DMS153 treated with DMSO at 0.1 percent for 48 hours (cell line): ENCODE measurements at regions not wholly inside any gene's neighbourhood (a gene's known extent, or its start where the extent isn't known, plus 50 kb on each side); places are given as distances from the start of the nearest gene placed in this dataset.
"Not testable (repeated sequence)": the region's sequence is repeated elsewhere in the genome, so short reads cannot be mapped to it uniquely, and the experiment has no call there.

Source experiments
- DNase-seq: peaks from one replicate; lab custom pipeline; 2025; ENCODE audit not compliant: unreplicated experiment; lab: John Stamatoyannopoulos, UW

DNA sequence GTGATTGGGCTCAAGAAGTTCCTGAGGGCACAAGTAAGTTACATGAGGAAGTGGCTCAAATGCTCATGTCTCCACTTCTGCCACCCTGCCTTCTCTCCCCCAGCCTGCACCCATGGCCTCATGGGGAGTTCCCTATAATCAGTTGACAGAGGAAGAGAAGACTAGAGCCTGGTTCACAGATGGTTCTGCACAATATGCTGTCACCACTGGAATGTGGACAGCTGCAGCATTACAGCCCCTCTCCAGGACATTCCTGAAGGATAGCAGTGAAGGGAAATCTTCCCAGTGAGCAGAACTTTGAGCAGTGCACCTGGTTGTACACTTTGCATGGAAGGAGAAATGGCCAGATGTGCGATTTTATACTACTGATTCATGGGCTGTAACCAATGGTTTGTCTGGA, 352.3 kb downstream of the C12orf75 start:
- DNase-seq: not testable (repeated sequence)

DNA sequence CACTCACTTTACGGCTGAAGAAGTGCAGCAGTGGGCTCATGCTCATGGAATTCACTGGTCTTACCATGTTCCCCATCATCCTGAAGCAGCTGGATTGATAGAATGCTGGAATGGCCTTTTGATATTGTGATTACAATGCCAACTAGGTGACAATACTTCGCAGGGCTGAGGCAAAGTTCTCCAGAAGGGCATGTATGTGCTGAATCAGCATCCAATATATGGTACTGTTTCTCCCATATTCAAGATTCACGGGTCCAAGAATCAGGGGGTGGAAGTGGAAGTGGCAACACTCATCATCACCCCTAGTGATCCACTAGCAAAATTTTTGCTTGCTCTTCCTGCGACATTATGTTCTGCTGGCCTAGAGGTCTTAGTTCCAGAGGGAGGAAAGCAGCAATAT, 353.3 kb downstream of the C12orf75 start:
- not testable (repeated sequence) for DNase-seq

- no peak for DNase-seq
These were observed 367.6 kb downstream of the C12orf75 start for GRCh38 chr12:105698075-105698474.

DNA sequence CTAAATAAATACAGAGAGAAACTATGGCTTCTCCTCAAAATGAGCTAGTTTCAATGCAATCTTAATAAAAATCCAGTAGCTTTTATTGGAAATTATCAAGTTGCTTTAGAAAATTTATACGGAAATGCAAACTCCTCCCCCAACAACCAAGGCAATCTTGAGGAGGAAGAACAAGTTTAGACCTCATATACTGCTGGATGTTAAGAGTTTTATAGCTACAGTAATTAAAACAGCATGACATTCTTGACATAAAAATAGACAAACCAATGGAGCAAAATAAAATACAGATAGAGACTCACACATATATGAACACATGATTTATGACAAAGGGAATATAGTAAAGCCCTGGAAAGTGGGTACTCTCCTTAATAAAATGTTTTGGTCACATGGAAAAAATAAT, 368.7 kb downstream of the C12orf75 start:
- DNase-seq: no peak

- DNase-seq: no peak
These were observed 374.3 kb downstream of the C12orf75 start for GRCh38 chr12:105704787-105705186.

DNA sequence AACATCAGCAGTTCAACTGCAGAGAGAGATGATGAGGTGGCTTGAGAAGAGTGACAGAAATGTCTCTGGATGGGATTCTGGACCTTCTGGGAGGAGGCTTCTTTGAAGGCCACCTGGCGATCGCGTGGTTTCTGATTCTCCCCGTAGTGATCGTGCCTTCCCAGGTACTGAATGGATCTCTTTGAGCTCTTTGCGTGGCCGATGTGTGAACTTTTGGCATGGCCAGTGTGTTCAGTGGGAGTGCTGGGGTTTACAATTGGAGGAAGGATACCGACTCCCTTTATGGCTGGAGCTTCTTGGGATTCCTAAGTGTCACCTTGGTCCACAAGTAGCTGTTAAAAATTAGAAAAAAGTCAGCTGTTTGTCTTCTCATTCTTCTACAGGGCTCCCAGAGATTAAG, 374.7 kb downstream of the C12orf75 start:
- no peak for DNase-seq

DNA sequence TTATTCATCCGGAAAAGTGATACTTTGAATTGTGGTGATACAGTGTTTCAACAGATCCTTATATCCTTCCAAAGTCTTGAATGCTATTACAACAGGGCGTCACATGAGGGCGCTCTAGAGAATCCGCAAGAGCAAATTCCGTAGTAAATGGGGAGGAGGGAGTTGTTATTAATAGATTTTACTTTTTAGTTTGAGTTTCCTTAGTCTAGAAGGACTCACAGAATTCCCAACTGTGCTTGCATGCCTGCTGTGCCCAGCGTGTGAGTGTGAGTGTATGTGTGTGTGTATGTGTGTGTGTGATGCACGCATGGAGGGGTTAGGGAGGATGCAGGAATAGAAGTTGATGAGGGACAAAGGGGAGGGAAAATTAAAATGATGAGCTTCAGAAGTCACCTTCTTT, 375.3 kb downstream of the C12orf75 start:
- DNase-seq: peak; percentile 10

DNA sequence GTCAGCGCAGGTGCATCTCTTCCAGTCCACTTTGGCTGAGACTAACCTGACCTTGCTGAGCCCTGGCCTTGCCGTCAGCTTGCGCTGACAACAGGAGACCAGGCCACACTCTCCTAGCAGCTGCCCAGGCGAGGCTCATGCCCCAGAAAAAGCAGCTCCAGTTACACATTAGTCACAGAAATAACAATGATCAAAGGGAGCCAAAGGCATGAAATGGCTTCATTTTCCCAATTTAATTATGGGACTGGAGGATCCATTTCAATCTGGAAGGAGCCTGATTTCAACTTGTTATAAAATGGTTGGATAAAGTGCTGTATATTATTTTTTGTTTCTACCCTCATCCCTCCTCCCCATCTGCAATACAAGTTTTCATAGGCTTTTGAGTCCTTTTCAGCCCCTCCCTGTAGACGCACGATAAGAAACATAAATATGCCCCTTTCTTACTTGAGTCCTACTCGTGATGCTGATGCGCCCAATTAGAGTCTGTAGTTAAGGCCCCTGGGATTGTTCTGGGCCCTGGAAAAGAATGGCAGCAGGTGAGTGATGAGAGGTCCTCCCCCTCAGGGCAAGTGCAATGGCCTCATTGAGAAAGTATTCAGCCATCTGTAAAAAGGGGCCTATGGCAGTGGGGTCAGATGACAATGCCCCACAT, 376.0 kb downstream of the C12orf75 start:
- DNase-seq: no peak

GRCh38 chr12:105706973-105707334, 376.5 kb downstream of the C12orf75 start:
- no peak for DNase-seq

GRCh38 chr12:105713606-105714305, 383.3 kb downstream of the C12orf75 start:
- no peak for DNase-seq

DNA sequence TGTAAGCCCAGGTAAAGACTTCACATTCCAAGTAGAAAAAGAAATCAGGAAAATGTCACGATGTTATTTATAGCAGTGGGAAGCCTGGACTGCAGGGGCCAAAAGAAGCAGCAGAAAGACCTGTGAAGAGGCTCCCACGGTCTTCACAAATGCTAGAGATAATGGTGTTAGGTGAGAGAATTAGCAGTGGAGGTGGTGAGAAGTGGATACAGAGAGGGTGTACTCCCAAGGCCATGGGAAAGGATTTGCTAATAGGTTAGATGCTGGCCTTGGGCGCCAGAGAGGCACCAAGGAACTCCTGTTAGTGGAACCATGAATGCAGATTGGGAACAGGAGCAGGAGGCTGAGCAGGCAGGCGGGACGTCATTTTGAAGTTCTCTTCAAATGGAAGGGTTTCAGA, 386.1 kb downstream of the C12orf75 start:
- DNase-seq: no peak

DNA sequence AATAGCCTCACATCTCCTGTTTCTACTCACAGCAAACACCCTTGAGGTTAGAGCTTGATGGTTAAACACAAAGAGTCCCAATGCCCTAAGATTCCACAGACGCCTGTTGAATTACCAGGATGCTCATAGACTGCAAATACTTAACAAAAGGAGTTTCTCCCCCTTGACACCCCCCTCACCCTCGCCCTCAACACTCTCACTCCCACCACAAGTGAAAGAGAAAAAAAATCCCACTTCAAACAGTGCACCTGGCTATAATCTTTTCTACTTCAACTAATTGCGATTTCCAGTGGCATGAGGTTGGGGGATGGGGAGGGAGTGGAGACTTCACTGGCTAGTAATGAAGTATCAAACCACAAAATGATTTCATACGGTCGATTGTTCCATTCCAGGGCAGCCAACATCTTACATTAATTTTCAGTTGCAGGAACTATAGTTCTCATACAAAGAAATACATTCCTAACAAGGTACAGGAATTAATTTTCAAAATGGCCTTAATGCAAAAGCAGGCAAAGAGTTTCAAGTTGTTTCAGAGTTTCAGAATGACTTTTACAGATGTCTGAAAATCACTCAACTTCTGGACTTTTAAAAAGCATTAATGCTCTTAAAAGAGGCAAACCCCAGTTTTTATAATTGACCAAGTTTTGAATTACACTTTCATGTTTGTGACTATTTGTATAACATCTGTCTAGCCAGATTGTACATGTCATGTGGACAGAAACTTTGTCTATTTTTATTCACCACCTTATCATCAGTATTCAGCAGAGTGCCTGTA, 390.7 kb downstream of the C12orf75 start:
- DNase-seq: peak; percentile 60

DNA sequence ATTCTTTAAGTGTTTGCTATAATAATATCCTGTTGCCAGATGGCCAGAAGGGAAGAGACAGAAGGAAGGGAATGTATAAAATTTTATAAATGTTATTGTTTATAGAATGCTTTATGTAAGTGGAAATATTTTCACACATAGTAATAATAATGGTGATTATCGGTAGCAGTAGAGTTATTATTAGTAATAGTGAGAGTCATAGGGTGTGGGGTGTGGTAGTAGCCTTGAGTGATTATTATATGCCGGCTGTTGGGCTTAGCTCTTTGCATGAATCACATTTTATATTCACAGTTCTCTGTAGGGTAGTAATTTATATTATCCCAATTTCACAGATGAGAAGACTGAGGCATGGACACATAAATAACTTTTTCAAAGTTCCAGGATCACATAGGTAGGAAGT, 391.4 kb downstream of the C12orf75 start:
- DNase-seq: no peak

- no peak for DNase-seq
These were observed 392.6 kb downstream of the C12orf75 start for GRCh38 chr12:105723066-105723465.

- DNase-seq: no peak
These were observed 393.0 kb downstream of the C12orf75 start for GRCh38 chr12:105723494-105723893.

DNA sequence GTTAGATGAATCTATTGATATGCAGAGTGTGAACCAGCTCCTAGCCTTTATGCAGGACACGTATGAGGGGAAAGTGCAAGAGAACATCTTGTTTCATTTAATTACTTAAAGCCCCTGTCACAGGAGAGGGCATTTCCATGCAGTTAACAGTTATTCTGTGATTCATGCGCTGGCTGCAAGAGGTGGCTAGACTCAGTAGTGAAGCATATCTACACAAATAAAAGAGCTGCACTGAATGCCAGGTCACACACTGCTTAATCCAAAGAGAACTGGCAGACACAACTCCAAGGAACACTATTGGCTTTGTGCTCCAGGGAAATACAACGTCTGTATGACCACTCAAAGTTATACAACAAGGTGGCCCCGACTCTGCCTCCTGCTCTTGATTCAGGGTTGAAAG, 394.1 kb downstream of the C12orf75 start:
- DNase-seq: no peak

DNA sequence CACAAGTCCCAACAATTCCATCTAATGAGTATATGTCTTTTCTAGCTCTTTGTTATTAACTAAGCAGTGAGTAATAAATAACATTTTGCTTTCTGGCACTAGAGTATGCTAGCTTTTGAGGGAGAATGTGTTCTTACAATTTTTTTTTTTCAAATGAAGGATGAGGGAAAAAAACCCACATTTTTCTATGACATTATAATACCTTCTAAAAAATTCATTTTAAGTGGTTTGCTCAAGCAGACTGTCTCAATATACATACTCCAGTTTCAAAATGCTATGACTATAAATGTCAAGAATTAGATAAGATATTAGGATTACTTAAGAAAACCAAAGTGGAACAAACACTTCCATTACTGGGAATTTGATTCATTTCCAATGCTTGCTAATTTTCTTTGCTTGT, 394.6 kb downstream of the C12orf75 start:
- DNase-seq: no peak

DNA sequence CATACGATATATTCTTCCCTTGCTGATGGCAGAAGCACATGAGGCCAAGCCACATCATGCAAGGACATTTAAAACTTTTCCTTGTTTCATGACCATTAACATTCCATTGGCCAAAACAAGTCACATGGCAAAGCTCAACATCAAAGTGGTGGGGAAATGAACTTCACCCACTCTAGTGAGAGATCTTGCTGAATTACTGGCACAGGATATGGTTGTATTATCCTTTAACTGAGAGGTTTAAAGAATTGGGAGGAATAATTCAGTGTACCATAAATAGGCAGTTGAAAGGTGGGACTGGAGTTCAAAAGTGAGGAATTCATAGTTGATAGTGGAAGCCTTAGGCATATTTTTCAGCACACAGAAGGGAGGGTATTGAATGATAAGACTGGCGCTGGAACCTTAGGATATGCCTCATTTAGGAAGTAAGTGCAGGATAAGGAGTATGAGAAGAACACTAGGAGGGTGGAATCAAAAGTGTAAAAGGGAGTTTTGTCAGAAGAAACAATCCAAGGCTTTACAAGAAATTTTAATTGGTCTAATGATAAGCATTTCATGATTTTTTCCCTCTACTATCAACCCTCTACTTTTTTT, 398.8 kb downstream of the C12orf75 start:
- DNase-seq: no peak

DNA sequence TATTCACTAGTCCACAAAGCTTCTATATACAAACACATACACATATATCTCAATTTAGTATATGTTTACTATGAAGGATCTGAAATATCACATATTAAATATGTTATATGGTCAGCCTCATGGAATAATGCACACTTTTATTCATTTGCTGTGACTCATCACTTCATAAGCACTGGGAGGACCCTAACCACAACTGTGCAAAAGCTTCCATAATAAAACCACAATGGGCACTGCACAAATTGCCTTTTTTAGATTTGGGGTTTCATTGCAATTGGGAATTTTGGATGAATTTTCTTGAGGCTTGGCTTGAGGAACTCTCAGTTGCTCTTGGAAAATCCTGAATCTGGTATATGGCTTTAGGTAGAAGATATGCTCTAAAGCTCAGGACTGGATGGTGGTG, 399.4 kb downstream of the C12orf75 start:
- DNase-seq: no peak

GRCh38 chr12:105733579-105733978, 403.1 kb downstream of the C12orf75 start:
- peak; percentile 73 for DNase-seq

- DNase-seq: no peak
These were observed 402.3 kb downstream of the NUAK1 start for GRCh38 chr12:105736498-105736897.

DNA sequence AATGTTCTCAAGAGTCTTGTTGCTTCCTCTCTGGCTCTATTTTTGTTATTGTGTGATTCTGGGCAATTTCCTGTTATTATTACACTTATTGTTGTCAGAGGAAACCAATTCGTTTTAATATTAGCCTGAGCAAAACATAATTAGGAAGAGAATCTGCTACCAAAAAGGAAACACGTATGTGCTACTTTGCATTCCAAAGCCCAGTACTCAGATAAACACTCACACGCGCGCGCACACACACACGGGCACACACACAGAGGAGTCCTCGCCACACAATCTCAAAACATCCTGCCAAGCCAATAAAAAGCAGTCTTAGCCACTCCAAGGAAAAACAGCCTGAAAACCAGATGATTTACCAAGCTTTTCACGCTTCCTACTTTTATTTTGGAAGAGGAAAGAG, 400.7 kb downstream of the NUAK1 start:
- no peak for DNase-seq
